ENCODE measurements at regions not wholly inside any gene's neighbourhood (a gene's known extent, or its start where the extent isn't known, plus 50 kb on each side); places are given as distances from the start of the nearest gene placed in this dataset.

DNA sequence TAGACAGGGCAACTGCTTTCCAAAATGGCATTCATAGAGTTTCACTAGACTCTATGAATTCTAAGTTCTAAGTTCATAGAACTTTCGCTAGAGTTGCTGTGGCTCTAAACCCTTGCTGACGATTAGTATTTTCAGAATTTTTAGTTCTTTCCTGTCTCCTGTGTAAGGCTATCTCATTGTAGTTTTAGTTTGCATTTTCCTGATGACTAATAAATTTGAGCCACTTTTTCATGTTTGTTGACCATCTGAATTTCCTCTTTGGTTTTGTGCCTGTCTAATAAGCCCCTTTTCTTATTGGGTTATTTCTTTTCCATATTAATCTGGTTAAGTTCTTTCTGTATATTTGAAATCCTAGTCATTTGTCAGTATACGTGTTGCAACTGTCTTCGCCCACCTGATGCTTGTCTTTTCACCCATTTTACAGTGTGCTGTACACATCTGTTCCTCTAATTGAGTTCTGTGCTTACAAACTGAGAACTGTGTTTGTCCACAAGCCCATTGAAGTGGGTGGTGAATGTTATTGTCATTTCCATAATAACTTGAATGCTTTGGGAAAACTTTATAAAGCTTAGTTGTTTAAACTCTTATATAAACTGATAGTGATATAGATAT lies 177.7 kb upstream of the CDYL start:
- Histone ChIP-seq H3K36me3 (ENCODE audit: insufficient read depth, low read length) (no peaks in the 10 kb centered on the region), H3K27ac (ENCODE audit: low read length) (no peak overlapping the region), H4K20me1 (ENCODE audit: insufficient read depth) (no peaks in the 10 kb centered on the region), H3K9me3 (ENCODE audit: low read length) (no peaks in the 10 kb centered on the region), H3F3A (ENCODE audit: insufficient read depth, low read length, poor library complexity, severe bottlenecking) (no peaks in the 10 kb centered on the region), H3K27me3 (ENCODE audit: insufficient read depth, low read depth, low read length) (no peaks in the 10 kb centered on the region), H3K4me3 (ENCODE audit: low read length) (no peak overlapping the region), H3K4me2 (ENCODE audit: low read length) (no peak overlapping the region), H3K9me2 (ENCODE audit: insufficient read depth, low read length) (no peaks in the 10 kb centered on the region), H3K79me2 (replicated peaks; ENCODE audit: insufficient read depth, low read length) (no peaks in the 10 kb centered on the region), H2AFZ (ENCODE audit: low read depth, low read length) (no peak overlapping the region), H3K9ac (ENCODE audit: low read length) (no peak overlapping the region)
- TF ChIP-seq RAD21 (conservative IDR thresholded peaks at IDR 0.05) = no peak
- no peak for TF ChIP-seq SMC3 (conservative IDR thresholded peaks at IDR 0.05; ENCODE audit: poor library complexity)
- no peak for TF ChIP-seq TAF1 (IDR thresholded peaks at IDR 0.05; ENCODE audit: low read depth)
- TF ChIP-seq EP300 (conservative IDR thresholded peaks at IDR 0.05; ENCODE audit: poor library complexity, severe bottlenecking) = no peak
- TF ChIP-seq POLR2AphosphoS5 (IDR thresholded peaks at IDR 0.05) = no peak
- no peak for TF ChIP-seq REST (IDR thresholded peaks at IDR 0.05; ENCODE audit: borderline replicate concordance)
- TF ChIP-seq MXI1 (conservative IDR thresholded peaks at IDR 0.05; ENCODE audit: poor library complexity, severe bottlenecking) = no peak
- TF ChIP-seq, protein P1, sequence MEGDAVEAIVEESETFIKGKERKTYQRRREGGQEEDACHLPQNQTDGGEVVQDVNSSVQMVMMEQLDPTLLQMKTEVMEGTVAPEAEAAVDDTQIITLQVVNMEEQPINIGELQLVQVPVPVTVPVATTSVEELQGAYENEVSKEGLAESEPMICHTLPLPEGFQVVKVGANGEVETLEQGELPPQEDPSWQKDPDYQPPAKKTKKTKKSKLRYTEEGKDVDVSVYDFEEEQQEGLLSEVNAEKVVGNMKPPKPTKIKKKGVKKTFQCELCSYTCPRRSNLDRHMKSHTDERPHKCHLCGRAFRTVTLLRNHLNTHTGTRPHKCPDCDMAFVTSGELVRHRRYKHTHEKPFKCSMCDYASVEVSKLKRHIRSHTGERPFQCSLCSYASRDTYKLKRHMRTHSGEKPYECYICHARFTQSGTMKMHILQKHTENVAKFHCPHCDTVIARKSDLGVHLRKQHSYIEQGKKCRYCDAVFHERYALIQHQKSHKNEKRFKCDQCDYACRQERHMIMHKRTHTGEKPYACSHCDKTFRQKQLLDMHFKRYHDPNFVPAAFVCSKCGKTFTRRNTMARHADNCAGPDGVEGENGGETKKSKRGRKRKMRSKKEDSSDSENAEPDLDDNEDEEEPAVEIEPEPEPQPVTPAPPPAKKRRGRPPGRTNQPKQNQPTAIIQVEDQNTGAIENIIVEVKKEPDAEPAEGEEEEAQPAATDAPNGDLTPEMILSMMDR (IDR thresholded peaks at IDR 0.05; ENCODE audit: poor library complexity, severe bottlenecking) = no peak
- no peak for TF ChIP-seq EZH2 (IDR thresholded peaks at IDR 0.05; ENCODE audit: borderline replicate concordance, insufficient read depth, low read length, poor library complexity, severe bottlenecking)

DNA sequence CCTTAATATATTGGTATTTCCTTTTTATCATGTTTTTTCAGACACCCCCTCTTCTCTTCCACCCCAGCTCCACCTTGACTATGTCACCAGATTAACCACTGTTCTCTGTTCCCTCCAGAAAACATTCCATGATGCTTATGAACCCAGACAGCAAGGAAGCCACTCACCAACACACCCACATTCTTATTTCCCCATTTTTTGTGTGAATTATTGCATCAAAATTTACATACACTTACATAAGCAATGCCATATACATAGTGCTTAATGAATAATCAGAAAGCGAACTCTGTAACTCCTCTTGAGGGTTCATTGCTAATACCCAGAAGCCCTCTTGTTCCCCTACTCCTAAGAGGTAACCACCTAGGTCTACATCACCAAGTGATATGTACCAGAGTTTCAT lies 182.3 kb upstream of the CDYL start:
- no peaks in the 10 kb centered on the region for H3K36me3 ChIP-seq (ENCODE audit: insufficient read depth, low read length)
- H3K27me3 ChIP-seq (ENCODE audit: insufficient read depth, low read depth, low read length) = no peaks in the 10 kb centered on the region
- H2AFZ ChIP-seq (ENCODE audit: low read depth, low read length) = no peak overlapping the region
- TF ChIP-seq POLR2AphosphoS5 (IDR thresholded peaks at IDR 0.05) = no peak
- TF ChIP-seq, protein P1 (IDR thresholded peaks at IDR 0.05; ENCODE audit: poor library complexity, severe bottlenecking) = no peak
- no peak for TF ChIP-seq MXI1 (conservative IDR thresholded peaks at IDR 0.05; ENCODE audit: poor library complexity, severe bottlenecking)
- no peak for TF ChIP-seq EZH2 (IDR thresholded peaks at IDR 0.05; ENCODE audit: borderline replicate concordance, insufficient read depth, low read length, poor library complexity, severe bottlenecking)
- no peak for TF ChIP-seq RAD21 (conservative IDR thresholded peaks at IDR 0.05)
- TF ChIP-seq EP300 (conservative IDR thresholded peaks at IDR 0.05; ENCODE audit: poor library complexity, severe bottlenecking) = no peak
- no peak for TF ChIP-seq REST (IDR thresholded peaks at IDR 0.05; ENCODE audit: borderline replicate concordance)
- TF ChIP-seq TAF1 (IDR thresholded peaks at IDR 0.05; ENCODE audit: low read depth) = no peak
- TF ChIP-seq SMC3 (conservative IDR thresholded peaks at IDR 0.05; ENCODE audit: poor library complexity) = no peak
- H3K4me3 ChIP-seq (ENCODE audit: low read length) = no peak overlapping the region
- H3K27ac ChIP-seq (ENCODE audit: low read length) = no peak overlapping the region
- H3K4me2 ChIP-seq (ENCODE audit: low read length) = no peak overlapping the region
- no peaks in the 10 kb centered on the region for H3K79me2 ChIP-seq (replicated peaks; ENCODE audit: insufficient read depth, low read length)
- H4K20me1 ChIP-seq (ENCODE audit: insufficient read depth) = no peaks in the 10 kb centered on the region
- no peak overlapping the region for H3K9ac ChIP-seq (ENCODE audit: low read length)
- no peaks in the 10 kb centered on the region for H3K9me2 ChIP-seq (ENCODE audit: insufficient read depth, low read length)
- no peaks in the 10 kb centered on the region for H3F3A ChIP-seq (ENCODE audit: insufficient read depth, low read length, poor library complexity, severe bottlenecking)
- H3K9me3 ChIP-seq (ENCODE audit: low read length) = no peaks in the 10 kb centered on the region
